ENCODE measurements at regions not wholly inside any gene's neighbourhood (a gene's known extent, or its start where the extent isn't known, plus 50 kb on each side); places are given as distances from the start of the nearest gene placed in this dataset.

DNA sequence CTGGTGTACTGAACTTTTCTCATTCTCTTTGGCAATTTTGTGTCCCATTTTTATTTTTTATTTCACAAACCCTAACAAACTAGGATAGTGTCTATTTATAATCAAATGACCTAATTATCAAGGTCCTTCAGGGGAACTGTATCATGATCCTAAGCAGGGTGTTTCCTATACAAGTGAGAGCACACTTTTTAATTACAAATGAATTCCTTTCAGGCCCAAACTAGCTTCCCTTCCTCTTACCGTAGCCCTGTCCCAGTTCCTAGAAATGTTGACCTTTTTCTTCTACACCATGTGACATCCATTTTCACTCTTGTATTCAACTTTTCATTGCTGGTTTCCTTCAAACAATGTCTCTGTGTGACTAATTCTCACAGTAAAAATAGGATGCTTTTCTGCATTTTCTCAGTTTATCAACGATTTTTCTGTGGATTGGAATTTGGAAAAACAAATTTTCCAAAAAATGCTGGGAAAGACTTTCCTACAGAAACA, 411.4 kb downstream of the CCDC91 start:
- no peak for DNase-seq

DNA sequence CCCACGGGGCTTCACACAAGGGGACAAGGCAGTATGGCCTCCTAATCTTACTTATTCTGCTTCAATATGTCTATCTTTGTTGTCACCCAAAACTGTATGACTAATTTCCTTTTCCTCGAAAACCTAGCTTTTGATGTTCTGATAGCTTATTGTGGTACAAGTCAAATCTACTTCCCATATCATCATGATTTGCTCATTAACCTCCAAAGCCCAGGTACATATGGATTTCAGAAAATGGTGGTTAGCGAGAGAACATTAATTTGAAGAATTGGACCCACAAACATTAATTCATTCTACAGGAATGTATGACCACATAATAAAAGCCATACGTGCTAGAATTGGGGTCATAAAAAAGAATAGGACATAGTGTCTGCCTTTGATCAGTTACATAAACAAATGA, 412.5 kb downstream of the CCDC91 start:
- no peak for DNase-seq

DNA sequence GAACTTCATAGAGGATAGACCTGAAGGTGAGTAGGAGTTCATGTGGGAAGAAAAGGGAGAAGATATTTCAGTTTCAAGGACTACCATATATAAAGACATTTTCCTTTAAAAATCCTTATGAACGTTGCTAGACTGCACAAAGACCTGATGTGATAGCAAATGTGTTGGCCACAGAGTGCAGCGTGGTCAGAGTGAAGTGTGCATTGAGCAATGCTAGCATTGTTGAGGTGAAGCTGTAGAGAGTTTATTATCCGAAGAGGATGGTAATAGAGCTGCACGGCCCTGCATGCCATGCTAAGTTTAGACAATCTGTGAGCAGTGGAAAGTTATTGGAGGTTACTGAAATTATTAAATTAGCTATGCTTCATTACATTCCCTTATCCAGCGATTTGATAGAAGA, 413.0 kb downstream of the CCDC91 start:
- no peak for DNase-seq

DNA sequence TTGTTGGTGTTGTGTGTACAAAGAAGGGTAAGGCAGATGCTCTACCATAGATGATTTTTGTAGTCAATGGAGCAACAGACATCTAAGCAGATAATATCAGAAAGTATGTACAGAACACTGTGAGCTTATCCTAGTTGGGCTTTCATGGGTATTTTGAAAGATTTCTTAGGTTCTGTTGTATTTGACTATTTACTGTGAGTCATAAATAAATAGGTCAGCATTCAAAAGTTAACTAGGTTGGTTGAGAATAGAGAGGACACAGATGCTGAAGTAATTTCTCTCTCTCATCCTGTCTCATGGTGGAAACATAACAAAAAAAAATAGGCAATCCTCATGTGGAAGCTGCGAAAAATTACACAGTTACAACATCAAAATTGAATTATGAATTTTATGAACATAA, 413.5 kb downstream of the CCDC91 start:
- no peak for DNase-seq

DNA sequence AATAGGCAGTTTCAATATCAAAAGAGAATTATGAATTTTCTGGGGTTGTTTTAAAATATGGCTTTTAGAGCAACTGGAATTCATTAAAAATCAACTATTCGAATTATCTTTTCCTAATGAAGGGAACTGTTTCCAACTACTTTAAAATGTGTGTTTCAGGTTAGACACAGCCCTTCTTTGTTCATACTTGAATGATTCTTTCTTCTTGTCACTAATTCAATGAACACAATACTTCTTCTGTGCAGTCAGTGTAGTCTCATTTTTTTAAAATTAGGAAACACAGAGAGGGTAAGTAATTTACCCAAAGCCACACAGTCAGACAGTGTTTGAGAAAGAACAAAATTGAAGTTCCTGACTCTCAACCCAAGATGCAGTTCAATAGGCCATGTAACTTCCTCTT, 414.0 kb downstream of the CCDC91 start:
- no peak for DNase-seq

GRCh38 chr12:28606967-28607557, 416.8 kb downstream of the CCDC91 start:
- no peak for DNase-seq

DNA sequence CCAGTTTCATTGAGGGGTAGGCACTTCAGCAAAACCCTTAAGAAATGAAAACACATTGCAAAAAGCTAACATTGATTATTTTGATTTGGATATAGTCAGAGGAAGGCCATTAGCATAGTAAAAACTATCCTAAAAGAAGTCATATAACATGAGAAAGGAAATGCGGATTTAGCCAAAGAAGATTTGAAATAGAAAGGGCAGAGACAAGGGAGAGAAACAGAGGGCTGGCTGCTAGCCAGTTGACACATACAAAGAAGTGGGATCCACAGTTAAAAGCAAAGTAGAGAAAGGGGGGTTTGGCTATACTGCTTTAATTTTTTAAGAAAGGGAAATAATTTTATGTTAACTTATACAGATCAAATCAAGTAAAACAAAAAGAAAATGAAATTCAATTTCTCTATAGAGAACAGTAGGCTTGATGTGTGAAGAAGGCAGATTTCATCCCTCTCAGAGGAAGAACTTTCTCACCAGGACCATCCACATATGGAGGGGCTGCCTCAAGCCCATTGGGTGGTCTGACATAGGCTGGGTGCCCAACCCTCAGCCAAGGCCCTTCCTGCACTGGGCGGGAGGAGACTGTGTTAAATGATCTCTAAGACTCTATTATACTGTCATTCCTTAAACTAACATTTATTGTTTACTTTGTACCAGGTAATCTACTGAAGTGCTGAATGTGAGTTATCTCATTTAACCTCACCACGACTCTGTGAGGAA, 420.3 kb downstream of the CCDC91 start:
- no peak for DNase-seq

DNA sequence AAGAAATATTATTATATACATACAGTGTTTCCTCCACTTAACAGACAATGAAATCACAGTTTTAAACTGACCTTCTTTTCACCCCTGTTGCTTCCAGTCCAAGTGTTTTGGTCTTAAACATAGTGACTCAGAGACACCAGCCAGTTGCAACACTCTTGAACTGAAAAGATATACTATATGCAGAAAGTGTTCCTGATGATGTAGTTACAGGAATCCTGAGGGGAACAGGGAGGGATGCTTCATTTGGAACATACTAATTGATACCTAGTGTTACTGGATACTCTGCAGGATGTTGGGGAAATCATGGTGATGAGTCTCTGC, 420.8 kb downstream of the CCDC91 start:
- DNase-seq: no peak

DNA sequence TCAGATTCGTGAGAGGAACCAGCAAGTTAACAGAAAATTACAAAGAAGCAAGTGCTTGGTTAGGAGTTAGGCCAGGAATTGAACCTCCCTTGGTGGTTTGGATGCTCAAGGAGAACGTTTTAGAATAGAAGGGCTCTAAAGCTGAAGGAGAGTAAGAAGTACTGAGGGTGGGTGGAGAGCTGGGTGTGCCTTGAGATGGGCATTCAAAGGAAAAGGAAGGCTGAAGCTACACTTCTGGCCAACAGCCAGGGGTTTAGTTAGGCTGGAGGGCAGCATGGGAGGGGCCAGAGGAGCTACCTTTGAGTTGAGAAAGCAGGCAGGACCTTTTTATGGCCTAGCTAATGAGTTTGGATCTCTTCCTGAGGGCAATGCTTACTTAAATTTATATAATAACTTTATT, 421.2 kb downstream of the CCDC91 start:
- DNase-seq: no peak

GRCh38 chr12:28618171-28618570, 427.9 kb downstream of the CCDC91 start:
- DNase-seq: no peak

DNA sequence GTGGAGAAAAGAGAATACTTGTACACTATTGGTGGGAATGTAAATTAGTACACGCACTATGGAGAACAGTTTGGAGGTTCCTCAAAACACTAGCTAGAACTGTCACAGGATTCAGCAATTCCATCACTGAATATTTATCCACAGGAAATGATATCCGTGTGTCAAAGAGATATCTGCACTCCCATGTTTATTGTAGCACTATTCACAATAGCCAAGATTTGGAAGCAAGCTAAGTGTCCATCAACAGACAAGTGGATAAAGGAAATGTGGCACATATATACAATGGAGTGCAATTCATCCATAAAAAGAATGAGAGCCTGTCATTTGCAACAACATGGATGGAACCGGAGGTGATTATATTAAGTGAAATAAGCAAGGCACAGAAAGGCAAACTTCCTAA, 428.5 kb downstream of the CCDC91 start:
- no peak for DNase-seq

GRCh38 chr12:28620281-28620680, 430.0 kb downstream of the CCDC91 start:
- no peak for DNase-seq

DNA sequence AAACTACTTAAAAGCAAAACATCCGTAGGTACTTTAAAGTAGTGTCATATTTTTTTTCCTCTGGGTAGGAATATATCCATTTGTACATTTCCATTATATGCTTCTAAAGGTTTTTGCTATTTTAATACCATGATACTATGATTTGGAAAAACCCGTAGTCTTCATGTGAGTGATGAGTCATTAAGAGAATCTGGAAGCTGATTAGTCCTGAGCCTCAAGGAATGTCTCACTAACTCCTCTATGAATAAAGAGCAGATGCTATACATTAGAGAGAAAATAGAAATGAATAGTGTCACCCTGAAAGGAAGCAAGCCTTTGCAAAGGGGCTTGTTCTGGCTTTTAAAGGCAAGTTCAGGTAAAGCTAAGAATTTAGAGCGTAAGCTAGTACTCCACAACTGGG, 432.1 kb downstream of the CCDC91 start:
- no peak for DNase-seq

GRCh38 chr12:28626504-28626903, 436.2 kb downstream of the CCDC91 start:
- no peak for DNase-seq

GRCh38 chr12:28629691-28630090, 439.4 kb downstream of the CCDC91 start:
- no peak for DNase-seq

- no peak for DNase-seq
Measured at GRCh38 chr12:28631831-28632230, 441.6 kb downstream of the CCDC91 start.

DNA sequence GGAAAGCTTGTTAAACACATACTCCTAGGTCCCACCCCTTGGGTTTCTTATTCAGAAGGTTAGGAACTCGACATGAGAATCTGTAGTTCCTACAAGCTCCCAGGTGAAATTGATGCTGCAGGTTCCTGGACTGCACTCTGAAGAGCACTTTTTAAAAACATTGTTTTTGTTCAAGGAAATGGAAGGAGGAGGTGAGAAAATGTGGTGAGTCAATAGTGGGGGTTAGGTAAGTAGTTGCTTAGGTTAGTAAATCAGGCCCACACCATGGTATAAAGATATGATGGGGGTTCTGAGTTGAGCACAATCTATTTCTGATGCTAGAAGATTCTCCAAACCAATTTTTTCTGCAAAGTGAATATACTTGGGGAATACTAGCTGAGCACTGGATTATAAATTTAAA, 450.3 kb downstream of the CCDC91 start:
- DNase-seq: no peak

GRCh38 chr12:28645436-28645835, 455.2 kb downstream of the CCDC91 start:
- DNase-seq: no peak

GRCh38 chr12:28645891-28646290, 455.6 kb downstream of the CCDC91 start:
- DNase-seq: no peak

DNA sequence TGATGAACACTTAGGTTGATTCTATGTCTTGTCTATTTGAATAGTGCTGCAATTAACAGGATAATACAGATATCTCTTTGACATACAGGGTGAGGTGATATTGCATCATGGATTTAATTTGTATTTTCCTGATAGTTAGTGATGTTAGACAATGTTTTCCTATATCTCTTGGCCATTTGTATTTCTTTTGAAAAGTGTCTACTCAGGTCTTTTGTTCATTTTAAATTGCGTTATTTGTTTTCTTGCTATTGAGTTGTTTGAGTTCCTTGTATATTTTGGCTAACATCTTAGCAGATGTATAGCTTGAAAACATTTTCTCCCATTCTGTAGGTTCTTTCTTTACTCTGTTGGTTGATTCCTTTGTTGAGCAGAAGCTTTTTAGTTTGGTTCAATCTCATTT, 460.6 kb downstream of the CCDC91 start:
- DNase-seq: no peak

DNA sequence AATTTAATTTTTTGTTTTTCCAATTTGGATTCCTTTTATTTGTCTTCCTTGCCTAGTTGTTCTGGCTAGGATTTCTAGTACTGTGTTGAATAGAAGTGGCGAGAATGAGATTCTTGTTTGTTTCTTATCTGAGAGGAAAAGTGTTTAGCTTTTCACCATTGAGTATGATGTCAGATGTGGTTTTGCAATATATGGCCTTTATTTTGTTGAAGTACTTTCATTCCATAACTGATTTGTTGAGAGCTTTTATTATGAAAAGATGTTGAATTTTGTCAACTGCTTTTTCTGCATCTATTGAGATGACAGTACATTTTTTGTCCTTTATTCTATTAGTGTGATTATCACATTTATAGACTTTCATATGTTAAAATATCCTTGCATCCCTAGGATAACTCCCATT, 462.0 kb downstream of the CCDC91 start:
- no peak for DNase-seq

DNA sequence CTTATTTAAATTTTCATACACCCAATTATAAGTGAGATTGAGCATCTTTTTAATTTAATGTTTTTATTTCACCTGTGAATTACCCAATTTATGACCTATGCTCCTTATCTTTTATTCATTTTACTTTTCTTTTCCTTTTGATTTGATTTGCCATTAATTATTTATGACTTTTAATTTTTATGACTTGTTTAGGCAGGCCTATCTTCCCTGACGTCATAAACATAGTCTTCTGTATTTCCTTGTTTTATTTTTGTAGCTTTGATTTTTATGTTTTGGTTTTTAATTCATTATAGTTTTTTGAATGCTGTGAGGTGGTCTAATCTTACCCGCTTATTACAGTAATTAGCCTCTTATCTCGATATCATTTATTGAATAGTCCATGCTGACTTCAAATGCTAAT, 467.1 kb upstream of the FAR2 start:
- DNase-seq: no peak

DNA sequence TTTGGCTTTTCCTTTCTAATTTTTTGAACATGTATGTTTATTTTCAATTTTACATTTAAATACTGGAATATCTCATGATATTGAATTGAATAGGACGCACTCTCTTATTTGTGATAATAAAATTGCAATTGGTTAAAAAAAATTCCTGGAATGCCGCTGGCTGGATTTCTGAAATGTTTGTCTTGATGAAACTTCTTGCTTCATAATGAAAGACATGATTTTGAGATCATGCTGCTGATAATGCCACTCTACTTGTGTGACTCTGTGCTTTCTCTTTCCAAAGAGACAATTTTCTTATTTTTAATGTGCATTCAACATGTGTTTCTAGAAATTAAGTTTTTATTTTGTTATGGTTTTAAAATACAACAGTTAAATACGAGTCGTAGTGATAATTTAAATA, 465.7 kb upstream of the FAR2 start:
- no peak for DNase-seq

- no peak for DNase-seq
Measured at GRCh38 chr12:28689398-28690175, 459.5 kb upstream of the FAR2 start.
